ENCODE measurements at regions not wholly inside any gene's neighbourhood (a gene's known extent, or its start where the extent isn't known, plus 50 kb on each side); places are given as distances from the start of the nearest gene placed in this dataset.

- TF ChIP-seq CTCF (IDR thresholded peaks at IDR 0.05) (no peak), POLR2A (IDR thresholded peaks at IDR 0.05) (no peak)
These were observed 427.1 kb upstream of the SEL1L start for GRCh38 chr14:81960781-81961180.

Measured in prostate gland (tissue), 2 donors.